ENCODE measurements at regions not wholly inside any gene's neighbourhood (a gene's known extent, or its start where the extent isn't known, plus 50 kb on each side); places are given as distances from the start of the nearest gene placed in this dataset.

DNA sequence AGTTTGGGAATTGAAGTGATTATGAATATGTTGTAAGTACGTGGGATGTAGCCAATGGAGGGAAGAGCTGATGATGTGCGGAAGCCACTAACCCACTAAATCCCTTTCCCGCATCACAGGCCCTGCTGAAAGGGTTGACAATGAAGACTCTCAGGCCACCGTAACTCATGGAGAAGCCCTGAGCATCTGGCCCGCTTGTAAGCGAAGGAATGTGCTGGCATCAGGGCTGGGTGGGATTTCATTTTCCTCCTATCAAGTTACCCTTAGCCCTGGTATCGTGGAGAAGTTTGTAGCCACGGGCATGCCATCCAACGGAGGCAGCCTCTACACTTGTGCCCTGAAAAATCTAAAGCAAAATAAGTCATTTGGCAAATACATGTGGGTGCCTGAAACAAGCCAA is 355.0 kb downstream of the CDH26 start:
- H3K4me3 ChIP-seq (ENCODE audit: low read depth, low read length): no peak overlapping the region
- TF ChIP-seq, protein P1, sequence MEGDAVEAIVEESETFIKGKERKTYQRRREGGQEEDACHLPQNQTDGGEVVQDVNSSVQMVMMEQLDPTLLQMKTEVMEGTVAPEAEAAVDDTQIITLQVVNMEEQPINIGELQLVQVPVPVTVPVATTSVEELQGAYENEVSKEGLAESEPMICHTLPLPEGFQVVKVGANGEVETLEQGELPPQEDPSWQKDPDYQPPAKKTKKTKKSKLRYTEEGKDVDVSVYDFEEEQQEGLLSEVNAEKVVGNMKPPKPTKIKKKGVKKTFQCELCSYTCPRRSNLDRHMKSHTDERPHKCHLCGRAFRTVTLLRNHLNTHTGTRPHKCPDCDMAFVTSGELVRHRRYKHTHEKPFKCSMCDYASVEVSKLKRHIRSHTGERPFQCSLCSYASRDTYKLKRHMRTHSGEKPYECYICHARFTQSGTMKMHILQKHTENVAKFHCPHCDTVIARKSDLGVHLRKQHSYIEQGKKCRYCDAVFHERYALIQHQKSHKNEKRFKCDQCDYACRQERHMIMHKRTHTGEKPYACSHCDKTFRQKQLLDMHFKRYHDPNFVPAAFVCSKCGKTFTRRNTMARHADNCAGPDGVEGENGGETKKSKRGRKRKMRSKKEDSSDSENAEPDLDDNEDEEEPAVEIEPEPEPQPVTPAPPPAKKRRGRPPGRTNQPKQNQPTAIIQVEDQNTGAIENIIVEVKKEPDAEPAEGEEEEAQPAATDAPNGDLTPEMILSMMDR (IDR thresholded peaks at IDR 0.05; ENCODE audit: low read depth, low read length): no peak

DNA sequence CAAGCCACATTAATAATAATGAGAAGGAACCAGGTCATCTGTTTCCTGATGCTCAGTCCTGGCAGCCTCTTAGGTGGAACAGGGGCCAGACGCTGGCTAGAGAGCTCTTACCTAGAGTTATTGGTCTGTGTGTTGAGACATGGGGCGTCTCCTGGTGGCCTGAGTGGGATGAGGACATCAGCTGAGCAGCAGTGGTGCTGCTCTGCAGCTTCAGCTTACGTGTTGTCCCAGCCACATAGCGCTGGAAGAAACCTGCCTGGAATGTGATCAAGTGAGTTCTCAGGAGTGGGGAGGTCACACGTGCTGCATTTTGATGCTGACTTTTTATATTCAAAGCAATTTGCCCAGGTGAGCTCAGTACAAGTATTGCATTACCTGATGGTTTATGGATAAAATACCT is 355.4 kb downstream of the CDH26 start:
- no peak overlapping the region for H3K4me3 ChIP-seq (ENCODE audit: low read depth, low read length)
- TF ChIP-seq, protein P1 (IDR thresholded peaks at IDR 0.05; ENCODE audit: low read depth, low read length): no peak

DNA sequence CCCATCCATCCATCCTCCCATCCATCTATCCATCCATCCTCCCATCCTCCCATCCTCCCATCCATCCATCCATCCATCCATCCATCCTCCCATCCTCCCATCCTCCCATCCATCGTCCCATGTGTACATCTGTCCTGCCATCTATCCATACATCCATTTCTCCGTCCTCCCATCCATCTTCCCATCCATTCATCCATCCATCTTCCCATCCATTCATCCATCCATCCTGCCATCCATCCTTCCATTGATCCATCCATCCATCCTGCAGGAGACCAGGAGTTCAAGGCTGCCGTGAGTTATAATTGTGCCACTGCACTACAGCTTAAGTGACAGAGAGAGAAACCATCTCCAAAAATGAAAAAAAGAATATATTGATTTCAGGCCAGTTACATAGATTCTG is 356.5 kb downstream of the CDH26 start:
- no peak overlapping the region for H3K4me3 ChIP-seq (ENCODE audit: low read depth, low read length)
- TF ChIP-seq, protein P1 (IDR thresholded peaks at IDR 0.05; ENCODE audit: low read depth, low read length): no peak

DNA sequence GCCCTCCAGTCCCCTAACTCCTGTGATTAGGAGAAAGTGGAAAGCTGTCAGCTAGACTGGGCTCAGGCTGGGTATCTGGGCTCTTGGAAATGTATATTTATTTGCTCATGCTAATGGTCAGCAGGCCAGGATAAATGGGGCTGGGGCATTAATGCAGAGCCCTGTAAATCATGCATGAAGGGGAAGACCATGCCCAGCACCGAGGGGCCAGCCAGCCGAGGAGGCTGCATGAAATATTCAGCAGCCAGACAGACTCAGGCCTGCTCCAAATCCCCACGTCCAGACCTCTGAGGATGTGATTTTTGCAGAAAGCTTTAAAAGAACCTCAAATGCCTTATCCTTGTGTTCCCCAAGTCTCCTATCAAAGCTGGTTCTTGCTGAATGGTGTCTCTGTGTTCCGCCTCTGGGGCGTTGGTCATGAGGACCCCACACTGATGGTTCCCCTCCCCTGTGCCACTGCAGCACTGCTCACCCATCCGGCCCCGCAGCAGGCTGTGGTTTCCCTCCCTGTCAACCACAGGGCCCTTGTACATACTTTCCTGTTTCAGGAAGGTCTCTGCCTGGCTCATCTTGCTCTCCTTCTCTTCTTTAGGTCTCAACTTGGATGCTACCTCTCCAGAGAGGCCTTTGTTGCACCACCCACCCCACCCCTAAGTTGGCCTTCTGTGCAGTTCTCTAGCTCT is 358.4 kb downstream of the CDH26 start:
- TF ChIP-seq, protein P1 (IDR thresholded peaks at IDR 0.05; ENCODE audit: low read depth, low read length): no peak
- H3K4me3 ChIP-seq (ENCODE audit: low read depth, low read length): no peak overlapping the region

DNA sequence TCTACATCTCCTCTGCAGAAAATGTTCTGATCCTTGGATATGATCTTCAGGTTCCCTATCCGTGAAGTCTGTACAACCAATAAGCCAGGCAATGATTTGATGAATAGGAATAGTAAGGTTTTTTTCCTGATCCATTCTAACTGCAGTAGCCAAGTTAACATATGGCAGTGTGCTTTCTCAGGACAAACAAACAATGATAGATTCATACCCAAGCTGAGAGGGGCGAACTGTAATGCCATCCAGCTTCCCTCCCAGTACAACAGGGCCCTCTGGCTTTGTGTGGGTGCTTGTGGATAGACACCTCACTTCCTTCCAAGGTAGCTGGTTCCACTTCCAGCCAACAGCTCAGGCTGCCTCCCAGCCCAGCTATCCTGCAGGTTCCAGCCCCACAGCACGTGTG is 359.2 kb downstream of the CDH26 start:
- TF ChIP-seq, protein P1 (IDR thresholded peaks at IDR 0.05; ENCODE audit: low read depth, low read length): no peak
- H3K4me3 ChIP-seq (ENCODE audit: low read depth, low read length): no peak overlapping the region

DNA sequence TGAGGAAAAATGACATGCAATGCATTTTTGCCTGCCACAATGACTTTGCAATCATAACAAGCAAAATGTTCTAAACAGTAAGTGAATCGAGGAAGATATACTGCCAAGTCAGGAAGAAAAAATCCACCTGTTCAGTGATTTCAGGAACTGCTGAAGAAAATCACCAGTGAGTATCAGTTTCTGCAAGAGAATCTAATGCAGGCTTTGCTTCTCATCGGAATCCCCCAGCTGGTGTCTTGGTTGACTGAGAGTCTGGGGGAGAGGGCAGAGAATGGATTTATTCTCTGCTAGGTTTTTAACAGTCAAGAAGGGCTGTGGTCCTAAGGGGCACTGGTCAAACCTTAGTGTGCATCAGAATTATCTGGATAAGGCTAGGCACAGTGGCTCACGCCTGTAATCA is 363.4 kb downstream of the CDH26 start:
- TF ChIP-seq, protein P1 (IDR thresholded peaks at IDR 0.05; ENCODE audit: low read depth, low read length): no peak
- no peak overlapping the region for H3K4me3 ChIP-seq (ENCODE audit: low read depth, low read length)

DNA sequence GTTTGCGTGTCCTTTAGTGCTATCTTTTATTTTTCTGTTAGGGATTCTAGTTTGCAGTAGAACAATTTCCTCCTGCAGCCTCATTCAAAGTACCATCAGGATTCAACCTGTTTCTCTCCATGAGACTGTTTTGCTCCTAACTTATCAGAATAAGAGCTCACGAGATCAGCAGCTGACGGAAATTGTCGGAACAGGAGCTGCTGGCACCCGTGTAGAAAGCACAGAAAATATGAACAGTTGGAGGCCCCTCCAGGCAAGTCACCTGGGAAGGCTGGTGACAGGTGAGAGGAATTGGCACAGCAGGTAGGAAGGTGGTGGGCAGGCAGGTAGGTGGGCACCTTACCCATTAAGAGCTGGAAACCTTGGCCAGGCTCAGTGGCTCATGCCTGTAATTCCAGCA is 368.6 kb downstream of the CDH26 start:
- no peak overlapping the region for H3K4me3 ChIP-seq (ENCODE audit: low read depth, low read length)
- TF ChIP-seq, protein P1 (IDR thresholded peaks at IDR 0.05; ENCODE audit: low read depth, low read length): no peak
